Activated CD4-positive, CD25-positive, alpha-beta regulatory T cell treated with anti-CD3 and anti-CD28 coated beads, Interleukin-2, amount 50 U/mL, for 72 hours (primary cell): ENCODE measurements at regions not wholly inside any gene's neighbourhood (a gene's known extent, or its start where the extent isn't known, plus 50 kb on each side); places are given as distances from the start of the nearest gene placed in this dataset.

Experiments used
- DNase-seq: peaks from one replicate; pipeline ENCODE4 v3.0.0; 2021

DNA sequence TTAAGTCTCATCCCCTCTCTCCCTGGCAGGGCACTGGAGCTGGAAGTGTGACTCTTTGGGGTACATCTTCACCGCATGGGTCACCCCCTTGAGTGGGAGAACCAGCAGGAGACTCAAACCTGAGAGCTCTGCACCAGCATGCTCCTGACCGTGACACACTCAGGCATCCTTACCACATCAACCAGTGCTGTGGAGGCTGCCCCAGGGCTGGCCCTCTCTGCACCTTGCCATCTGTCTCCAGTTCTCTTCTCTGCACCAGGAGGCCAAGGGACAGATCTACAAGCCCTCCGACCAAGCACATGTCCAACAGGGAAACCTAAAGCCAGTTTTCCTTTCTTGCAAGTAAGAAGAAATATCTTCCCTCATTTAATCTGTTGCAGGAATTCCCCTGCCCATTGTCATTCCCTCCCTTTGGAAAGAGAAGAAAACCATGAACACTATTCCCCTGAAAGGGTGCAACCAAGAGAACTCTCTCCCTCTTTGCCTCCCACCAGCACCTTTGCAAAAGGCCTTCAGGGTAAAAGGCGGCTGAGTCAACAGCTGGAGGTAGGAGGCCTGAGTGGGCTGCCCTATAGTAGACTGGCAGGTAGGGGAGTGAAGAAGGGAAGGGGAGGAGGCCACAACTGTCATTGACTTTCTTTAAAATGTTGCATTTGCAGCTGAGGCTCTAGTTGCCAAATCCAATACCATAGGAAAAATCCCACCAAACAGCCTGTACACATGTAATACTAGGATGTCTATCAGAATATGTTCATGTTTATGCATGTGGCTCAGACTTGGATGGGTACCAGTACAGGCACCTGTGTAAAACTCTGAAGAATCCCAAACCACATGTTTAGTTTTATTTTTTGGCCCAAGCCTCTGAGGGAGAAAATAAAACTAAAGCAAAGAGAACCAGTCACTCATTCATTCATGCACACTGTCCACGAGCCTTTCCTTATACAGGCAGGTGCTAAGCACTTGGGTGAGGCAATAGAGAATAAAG lies 117.0 kb downstream of the WT1 start:
- DNase-seq = no peak

DNA sequence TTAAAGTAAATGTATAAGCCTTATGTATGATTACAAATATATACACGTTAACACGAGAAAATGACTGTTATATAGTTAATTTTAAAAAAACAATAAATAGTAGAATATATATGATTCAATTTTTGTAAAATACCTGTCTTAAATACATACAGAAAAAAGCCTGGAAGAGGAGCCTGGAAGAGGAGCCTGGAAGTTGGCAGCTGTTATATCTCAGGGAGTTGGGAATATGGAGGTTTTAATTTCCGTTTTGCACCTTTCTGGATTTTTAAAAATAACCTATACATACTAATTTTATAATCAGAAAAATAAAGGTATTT lies 111.6 kb downstream of the WT1 start:
- DNase-seq = no peak

DNA sequence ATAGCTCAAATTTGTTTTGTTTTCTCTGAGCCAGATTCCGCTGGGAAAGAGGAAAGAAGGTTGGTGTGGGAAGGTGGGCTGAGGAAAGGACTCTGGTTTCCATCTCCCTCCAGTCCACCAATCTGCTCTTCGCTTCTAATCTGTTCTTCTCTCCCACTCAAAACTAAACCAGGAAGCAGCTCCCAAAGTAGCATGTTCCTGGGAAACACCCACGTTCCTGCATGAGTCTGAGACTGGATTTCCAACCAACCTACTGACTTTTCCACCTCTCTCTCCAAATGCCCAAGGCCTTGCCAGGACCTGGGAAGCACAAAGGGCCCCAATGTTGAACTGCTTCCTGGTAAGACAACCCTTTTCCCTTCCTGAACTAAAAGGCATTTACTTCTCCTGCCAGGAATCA lies 110.2 kb downstream of the WT1 start:
- no peak for DNase-seq

DNA sequence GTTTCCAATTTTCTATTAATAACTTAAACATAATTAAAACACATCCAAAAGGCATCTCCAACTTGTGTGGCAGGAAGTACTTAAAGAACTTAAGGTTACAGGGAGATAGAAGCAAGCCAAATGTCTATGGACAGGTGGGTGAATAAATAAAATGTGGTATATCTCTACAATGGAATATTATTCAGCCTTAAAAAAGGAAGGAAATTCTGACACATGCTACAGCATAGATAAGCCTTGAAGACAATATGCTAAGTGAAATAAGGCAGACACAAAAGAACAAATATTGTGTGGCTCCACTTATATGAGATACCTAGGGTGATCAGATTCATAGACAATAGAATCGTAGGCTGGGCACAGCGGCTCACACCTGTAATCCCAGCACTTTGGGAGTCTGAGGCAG lies 109.6 kb downstream of the WT1 start:
- no peak for DNase-seq

DNA sequence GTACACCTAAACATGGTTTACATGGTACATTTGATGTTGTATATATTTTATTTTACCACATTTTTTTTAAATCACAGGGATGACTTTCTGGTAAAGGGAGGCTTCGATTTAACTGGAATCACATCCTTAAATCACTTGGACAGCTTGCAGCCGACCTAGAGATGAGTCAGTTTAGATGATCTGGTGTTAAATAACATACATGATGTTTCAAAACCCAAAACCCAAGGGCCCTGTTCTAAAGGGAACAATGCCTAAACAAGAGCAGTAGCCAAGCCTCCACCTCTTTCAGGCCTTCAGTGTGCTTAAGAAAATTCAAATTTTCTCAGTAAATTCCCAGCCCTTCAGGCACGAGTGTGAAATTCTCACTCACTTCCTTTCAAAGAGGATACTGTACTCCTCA lies 108.8 kb downstream of the WT1 start:
- no peak for DNase-seq

DNA sequence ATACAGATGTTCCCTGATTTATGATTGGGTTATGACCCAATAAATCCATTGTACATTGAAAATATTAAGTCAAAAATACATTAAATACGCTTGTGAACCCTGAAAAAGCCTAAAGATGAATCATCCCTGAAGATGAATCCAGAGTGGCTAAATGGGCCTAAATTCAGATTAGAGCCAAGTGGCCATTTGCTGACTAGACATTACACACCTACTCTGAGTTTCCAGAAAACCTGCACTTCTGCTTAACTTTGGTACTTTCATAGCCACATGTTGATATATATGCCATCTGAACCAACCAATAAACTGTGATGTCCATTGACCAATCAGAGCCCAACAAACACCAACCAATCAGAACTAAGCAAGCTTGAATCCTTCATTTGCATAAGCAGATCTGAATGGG lies 106.9 kb downstream of the WT1 start:
- no peak for DNase-seq

DNA sequence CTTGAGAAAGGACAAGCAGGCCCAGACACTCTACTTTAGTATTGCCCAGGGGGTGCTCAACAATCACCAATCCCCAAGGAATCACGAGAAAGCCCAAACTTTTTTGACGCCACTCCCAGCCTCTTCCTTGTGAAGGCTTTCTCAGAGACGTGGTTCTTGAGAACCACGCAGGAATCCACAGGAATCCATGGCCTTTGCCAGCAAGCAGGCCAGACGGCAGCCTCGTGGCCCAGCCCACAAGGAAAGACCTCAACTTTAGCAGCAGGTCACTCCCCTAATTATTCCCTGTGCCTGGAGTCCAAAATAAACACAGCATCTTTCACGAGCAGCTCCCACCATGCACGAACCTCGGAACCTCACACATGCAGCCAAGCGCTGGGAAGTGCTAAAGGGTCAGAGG lies 104.2 kb downstream of the WT1 start:
- no peak for DNase-seq

DNA sequence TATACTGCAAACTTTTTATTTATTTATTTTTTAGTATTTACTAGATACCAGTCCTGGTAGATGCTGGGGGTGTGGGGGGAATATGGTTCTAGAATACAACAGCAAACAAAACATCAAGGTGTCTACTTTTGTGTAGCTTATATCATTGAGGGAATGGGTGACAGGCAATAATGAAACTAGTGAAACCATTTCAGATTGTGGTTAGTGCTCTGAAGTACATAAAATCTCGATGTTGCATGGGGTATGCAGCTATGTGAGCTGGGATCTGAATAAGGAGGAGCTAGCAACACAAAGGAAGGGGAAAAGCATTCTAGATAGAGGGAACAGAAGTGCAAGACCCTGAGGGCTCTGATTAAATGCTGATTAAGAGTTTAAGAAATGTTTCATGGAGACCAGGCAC lies 103.5 kb downstream of the WT1 start:
- DNase-seq = no peak

DNA sequence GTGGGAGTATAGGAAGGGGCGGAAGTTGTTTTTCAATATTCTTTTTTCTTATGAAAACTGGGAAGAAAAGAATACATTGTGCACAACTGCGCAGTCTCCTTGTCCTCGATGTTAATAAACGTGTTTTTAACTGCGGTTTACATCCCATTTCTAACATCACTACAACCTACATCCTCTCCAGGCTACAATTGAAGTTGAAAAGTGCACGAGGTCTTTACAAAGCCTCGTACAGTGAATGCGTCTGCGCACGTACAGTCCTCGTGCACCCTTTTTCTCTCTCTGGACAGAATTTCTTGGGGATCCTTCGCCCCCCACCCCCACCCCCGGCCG lies 102.4 kb downstream of the WT1 start:
- no peak for DNase-seq

DNA sequence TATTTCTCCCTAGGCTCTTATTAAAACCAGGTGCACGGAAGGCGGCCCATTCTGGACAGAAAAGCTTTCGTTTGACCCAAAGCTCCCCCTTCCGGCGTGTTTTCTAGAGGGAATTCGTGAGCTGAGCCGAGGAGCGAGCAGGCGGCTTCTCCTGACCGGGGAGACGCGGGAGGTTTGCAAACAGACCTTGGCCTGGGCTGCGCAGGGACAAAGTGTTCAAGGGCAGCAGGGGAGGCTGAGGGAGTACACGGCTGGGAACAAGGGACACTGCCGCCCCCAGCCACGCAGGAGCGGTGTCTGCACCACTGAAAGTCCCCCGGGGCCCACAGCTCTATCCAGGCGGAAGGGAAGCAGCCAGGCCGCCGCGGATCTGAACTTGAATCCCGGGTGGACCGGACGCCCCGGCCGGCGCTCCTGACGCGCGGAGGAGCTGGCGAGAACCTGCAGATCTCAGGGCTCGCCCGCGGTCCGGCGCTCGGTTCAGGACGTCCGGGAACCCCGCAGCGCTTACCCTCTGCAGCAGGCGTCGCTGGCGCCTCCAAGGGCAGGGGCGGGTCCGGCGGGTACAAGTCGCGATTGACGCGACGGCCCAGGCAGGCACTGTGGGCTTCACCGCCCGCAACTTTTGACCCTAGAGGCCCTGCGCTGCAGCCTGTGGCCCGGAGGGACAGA lies 101.9 kb downstream of the WT1 start:
- DNase-seq = no peak

DNA sequence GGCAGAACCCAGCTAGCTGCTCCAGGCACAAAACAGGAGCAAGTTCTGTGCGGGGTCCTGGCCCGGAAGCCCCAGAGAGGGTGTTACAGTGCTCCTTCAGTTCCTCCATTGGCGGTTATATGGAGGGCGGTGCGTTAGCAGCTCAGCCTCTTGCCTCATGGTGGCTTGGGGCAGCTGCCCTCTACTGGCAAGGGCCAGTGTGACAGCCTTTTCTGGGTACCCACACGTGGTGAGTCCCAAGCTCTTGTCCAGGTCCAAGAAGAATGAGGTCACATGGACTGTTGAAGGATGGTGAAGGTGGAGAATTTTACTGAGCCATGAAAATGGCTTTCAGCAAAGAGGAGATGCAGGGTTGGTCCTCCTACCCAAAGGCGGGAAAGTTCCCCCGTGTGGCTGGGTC lies 100.5 kb downstream of the WT1 start:
- no peak for DNase-seq
